GM18867 (cell line): ENCODE measurements at regions not wholly inside any gene's neighbourhood (a gene's known extent, or its start where the extent isn't known, plus 50 kb on each side); places are given as distances from the start of the nearest gene placed in this dataset.
"Not testable (repeated sequence)": the region's sequence is repeated elsewhere in the genome, so short reads cannot be mapped to it uniquely, and the experiment has no call there.

Experiments
- ATAC-seq: cut with Tn5 transposase; IDR thresholded peaks from one replicate; pipeline ENCODE4 v1.9.1; 2021; ENCODE audit warnings: mild to moderate bottlenecking, moderate library complexity; ENCODE audit not compliant: unreplicated experiment

DNA sequence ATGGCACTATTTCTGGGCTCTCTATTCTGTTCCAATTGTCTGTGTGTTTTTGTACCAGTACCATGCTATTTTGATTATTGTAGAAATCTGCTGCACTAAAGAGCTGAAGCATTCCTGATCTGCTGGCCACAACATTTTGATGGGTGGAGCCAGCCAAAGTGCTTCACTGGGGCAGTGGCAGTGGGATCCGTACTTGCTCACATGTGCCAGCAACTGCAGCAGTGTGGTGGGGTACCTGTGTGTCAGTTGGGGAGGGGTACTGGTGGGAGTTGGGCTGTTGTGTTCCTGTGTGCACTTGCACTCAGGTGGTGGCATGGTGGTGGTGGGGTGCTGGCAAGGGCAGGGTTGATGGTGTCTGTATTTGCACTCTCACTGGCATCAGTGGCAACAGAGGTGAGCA is 204.6 kb upstream of the ALG10 start:
- no peak for ATAC-seq

GRCh38 chr12:33818313-33818712 is 204.0 kb upstream of the ALG10 start:
- ATAC-seq, result no peak

DNA sequence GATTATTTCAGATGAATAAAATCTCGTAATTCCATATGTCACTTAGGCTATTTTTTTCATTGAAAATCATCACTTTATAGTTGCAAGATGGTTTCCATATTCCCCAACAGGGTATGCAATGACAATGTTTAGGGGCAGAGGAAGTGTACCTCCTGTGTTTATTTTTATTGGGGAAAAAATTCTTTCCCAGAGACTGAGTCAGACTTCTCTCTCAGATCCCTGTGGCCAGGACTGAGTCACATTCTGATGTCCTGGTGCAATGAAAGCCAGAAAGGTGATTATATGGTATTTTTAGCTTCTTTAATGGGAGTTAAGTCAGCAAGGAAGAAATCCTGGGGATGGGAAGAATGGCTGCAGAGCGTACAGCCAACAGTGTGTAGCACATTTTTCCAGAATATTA is 196.9 kb upstream of the ALG10 start:
- ATAC-seq, result no peak

DNA sequence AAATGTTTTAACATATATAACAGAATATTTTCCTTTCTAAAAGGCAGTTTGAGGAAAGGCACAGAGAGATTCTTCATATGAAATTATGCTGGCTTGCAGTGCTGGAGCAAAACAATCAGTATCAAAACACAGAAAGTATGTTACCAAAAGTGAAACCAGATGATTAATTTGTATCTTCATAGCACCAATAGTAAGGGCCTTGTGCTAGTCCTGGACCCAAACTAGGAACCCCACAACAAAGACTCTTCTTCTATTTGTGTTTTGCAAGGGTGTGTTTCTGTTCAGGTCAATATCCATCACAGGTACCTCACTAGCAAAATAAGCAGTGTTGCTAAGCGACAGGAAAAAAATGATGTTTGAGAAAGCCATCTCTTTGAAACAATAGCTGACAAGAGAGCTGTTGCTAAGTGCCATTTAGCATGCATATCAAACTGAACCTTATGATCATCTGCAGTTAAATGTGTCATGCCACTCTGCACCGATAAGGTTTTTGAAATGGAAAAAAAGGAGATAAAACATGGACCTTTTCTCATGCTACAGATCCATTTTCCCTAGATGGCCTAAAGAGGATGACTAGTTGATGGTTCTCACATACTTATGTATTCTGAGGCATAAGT is 196.2 kb upstream of the ALG10 start:
- no peak for ATAC-seq

DNA sequence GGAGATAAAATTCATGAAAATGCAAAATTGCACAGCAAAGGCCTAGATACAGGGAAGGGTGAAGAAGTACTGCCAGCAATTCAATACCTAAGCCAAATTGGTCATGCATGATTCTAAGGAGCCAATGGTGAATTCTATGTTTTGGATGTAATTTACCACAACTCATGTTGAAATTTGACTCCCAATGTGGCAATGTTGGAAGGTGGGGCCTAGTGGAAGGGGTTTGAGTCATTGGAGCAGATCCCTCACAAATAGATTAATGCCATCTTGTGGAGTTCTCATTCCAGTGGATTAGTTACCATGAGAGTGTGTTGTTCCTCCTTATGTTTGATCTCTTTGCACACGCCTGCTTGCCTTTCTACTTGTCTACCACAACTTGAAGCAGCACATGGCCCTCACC is 194.0 kb upstream of the ALG10 start:
- ATAC-seq, result no peak

DNA sequence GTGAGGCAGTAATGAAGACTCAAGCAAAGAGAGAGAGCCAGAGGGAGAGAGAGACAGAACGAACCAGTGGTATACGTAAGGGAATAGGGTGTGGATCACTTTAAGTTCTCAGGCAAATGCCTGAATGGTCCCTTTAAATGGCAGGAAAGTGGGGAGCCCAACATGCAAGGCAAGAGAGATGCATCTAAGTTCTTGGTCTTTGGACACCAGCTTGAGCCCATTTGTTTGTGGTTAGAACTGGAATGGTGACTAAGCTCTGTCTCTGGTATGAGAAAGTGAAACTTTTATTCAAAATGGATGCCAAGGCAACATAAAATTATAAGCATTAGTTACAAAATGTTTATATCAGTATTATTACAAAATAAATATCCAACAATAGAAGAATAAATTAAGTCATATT is 192.2 kb upstream of the ALG10 start:
- ATAC-seq, result no peak

DNA sequence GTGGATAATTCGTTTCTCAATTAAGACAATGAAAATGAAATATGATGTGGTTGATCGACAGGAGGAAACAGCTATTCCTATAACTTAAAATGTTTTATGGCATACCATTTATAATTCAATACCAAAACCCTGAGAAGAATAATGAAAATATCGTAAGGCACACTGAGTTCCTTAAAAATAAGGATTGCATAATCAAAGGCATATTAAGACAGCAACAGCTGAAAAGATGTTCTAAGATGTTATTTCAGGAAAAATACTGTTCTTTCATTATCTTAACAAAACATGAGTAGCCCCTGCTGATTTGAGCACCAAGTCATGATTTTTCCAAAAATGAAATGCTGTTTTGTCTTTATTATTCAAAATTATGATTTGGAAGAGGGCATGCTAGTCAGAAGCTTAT is 189.4 kb upstream of the ALG10 start:
- no peak for ATAC-seq

GRCh38 chr12:33834672-33835071 is 187.6 kb upstream of the ALG10 start:
- no peak for ATAC-seq

DNA sequence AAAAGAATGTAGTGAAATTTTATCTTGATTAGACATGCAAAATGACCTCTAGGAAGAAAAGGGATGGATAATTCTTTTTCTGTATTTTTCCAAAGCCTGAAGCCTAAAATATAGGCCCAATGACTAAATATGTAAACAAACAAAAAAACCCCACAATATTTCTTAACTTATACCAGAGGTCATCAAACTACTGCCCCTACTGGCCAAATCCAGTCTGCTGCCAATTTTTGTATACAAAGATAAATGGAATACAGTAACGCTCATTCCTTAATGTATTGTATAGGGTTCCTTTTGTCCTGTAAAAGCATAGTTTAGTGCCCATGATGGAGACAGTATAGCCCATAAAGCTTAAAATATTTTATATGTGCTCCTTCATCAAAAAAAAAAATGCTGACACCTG is 145.7 kb upstream of the ALG10 start:
- no peak for ATAC-seq

GRCh38 chr12:33892425-33892824 is 129.9 kb upstream of the ALG10 start:
- no peak for ATAC-seq

DNA sequence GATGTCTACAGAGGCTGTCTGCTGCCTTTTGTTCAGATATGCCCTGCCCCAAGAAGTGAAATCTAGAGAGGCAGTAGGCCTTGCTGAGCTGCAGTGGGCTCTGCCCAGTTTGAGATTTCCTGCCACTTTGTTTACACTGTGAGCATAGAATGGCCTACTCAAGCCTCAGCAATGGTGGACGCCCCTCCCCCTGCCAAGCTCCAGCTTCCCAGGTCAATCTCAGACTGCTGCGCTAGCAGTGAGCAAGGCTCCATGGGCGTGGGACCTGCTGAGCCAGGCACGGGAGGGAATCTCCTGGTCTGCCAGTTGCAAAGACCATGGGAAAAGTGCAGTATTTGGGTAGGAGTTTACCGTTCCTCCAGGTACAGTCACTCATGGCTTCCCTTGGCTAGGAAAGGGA is 101.8 kb upstream of the ALG10 start:
- not testable (repeated sequence) for ATAC-seq

- no peak for ATAC-seq
These were observed 96.2 kb upstream of the ALG10 start for GRCh38 chr12:33926095-33926494.

DNA sequence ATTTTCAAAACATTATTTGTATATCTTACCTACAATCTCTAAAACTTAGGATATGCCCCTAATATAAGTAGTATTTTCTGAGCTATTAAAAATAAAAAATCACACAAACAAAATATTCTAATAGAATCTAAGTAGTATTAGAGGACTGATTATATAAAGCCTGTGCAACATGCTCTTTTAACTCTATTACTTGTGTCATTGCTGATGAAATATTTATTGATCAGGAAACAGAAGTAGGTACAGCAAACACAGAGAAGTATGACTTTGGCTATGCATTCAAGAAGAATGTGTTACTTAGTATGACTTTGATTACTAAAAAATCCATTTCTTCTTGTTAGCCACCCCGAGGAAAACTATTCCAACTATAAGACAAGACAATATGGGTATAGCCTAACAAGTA is 84.6 kb upstream of the ALG10 start:
- ATAC-seq, result not testable (repeated sequence)

GRCh38 chr12:33942172-33942571 is 80.1 kb upstream of the ALG10 start:
- ATAC-seq, result no peak

DNA sequence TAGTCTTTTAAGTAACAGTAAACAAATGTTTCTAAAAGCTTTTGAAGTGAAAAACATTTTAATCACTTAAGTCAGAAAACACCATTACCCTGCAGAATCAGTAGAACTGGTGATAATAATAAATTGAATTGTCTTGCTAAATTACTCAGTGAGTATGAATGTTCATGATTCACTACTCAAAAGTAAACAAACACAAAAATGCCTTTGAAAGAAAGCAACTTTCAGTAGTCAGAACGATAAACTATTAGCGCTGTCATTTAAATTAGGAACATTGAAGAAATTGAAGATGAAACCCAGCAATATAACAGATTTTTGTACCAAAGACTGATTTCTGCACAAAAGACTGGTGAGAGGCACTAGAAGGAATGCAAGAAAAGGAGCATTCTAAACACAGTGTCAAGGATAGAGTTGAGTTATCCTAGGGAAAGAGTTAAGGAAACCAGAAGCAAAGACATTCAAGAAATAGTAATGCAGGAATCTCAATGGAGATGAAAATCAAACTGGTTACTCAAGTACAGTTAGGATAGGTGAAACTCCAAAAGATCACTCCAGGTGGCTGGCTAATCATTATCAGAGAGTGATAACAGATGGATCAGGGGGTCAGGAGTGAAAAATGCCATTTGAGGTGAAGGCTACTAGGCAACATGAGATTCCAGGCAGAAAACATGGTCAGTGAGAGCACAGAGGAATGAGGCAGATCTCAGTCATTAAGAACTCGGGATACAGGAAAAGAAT is 77.4 kb upstream of the ALG10 start:
- no peak for ATAC-seq

- no peak for ATAC-seq
These were observed 76.9 kb upstream of the ALG10 start for GRCh38 chr12:33945438-33945784.

DNA sequence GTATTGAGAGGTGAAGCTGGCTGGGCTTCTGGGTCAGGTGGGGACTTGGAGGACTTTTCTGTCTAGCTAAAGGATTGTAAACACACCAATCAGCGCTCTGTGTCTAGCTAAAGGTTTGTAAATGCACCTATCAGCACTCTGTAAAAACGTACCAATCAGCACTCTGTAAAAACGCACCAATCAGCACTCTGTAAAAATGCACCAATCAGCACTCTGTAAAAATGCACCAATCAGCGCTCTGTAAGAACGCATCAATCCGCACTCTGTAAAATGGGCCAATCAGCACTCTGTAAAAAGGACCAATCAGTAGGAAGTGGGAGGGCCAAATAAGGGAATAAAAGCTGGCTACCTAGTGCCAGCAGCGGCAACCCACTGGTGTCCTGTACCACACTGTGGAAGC is 56.1 kb upstream of the ALG10 start:
- not testable (repeated sequence) for ATAC-seq

DNA sequence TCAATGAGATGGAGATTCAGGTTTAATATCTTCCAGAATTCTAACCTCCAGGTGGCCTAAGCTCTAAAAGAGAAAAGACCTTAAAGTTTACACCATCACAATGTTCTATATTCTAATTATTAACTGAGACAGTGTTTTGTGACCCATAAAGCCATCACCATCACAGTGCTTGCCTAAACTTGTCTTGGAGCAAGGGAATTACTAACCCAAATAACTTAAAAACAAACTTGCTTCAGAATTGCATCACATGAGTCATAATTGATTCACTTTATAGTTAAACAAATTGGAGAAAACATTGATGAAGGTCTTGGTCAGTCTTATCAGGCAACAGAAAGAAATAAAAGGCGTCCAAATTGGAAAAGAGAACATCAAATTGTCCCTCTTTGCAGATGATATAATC is 54.5 kb upstream of the ALG10 start:
- ATAC-seq, result no peak
